Endodermal cell (in vitro differentiated cells): ENCODE measurements at regions not wholly inside any gene's neighbourhood (a gene's known extent, or its start where the extent isn't known, plus 50 kb on each side); places are given as distances from the start of the nearest gene placed in this dataset.

Source experiments
- DNase-seq: peaks from one replicate; pipeline ENCODE4 v3.0.0-alpha.2; 2017
- H3K27ac ChIP-seq: 2 replicates; pipeline ENCODE4 v1.5.1; 2013; ENCODE audit warnings: mild to moderate bottlenecking, low read depth, low read length, moderate library complexity
- H3K27me3 ChIP-seq: 2 replicates; pipeline ENCODE4 v1.6.1; 2013; ENCODE audit warnings: mild to moderate bottlenecking, low read length, moderate library complexity; ENCODE audit not compliant: insufficient read depth, control insufficient read depth, poor library complexity, severe bottlenecking
- H3K36me3 ChIP-seq: 2 replicates; pipeline ENCODE4 v1.7.0; 2013; ENCODE audit warnings: mild to moderate bottlenecking, low read length, moderate library complexity; ENCODE audit not compliant: control insufficient read depth, insufficient read depth
- H3K4me1 ChIP-seq: one replicate; pipeline ENCODE4 v1.7.0; 2013; ENCODE audit warnings: low read length; ENCODE audit not compliant: control insufficient read depth, insufficient read depth
- H3K4me3 ChIP-seq: 2 replicates; pipeline ENCODE4 v1.5.1; 2013; ENCODE audit warnings: mild to moderate bottlenecking, low read length, moderate library complexity
- H3K9ac ChIP-seq: 2 replicates; pipeline ENCODE4 v1.6.1; 2013; ENCODE audit warnings: mild to moderate bottlenecking, low read length, moderate library complexity; ENCODE audit not compliant: poor library complexity, severe bottlenecking; ENCODE audit errors: extremely low read depth
- H3K9me3 ChIP-seq: 2 replicates; pipeline ENCODE4 v1.6.1; 2013; ENCODE audit warnings: mild to moderate bottlenecking, low read length, moderate library complexity; ENCODE audit not compliant: control insufficient read depth
- H3K27ac Mint-ChIP-seq: 2 replicates; pipeline ENCODE4 v1.8.0; 2020; ENCODE audit warnings: mixed read lengths
- H3K27me3 Mint-ChIP-seq: 2 replicates; pipeline ENCODE4 v1.8.0; 2021; ENCODE audit warnings: mild to moderate bottlenecking, mixed read lengths; ENCODE audit not compliant: insufficient read depth
- H3K36me3 Mint-ChIP-seq: 2 replicates; pipeline ENCODE4 v1.8.0; 2020; ENCODE audit warnings: low read depth, mixed read lengths
- H3K4me1 Mint-ChIP-seq: 2 replicates; pipeline ENCODE4 v1.8.0; 2020; ENCODE audit warnings: mixed read lengths
- H3K4me3 Mint-ChIP-seq: 2 replicates; pipeline ENCODE4 v1.8.0; 2020; ENCODE audit warnings: mild to moderate bottlenecking, moderate library complexity, mixed read lengths
- H3K9me3 Mint-ChIP-seq: 2 replicates; pipeline ENCODE4 v1.8.0; 2020; ENCODE audit warnings: mild to moderate bottlenecking, mixed read lengths
- WGBS, 2 experiments: methylation state at CpG; one replicate each; pipeline versions ENCODE4 v1.1.5 to v1.1.7; 2013; ENCODE audit warnings: missing lambda C conversion rate in 2 of 2, mixed read lengths in 1 of 2; ENCODE audit not compliant: insufficient coverage in 1 of 2, insufficient read length in 1 of 2; 5-methylcytosine and 5-hydroxymethylcytosine counted together
- TF ChIP-seq, protein P1 (sequence below): fragments of 200-600 bp; sonication (generic); conservative IDR thresholded peaks from 2 replicates; pipeline ENCODE4 v1.5.0; 2021; ENCODE audit warnings: antibody characterized with exemption, mild to moderate bottlenecking

DNA sequence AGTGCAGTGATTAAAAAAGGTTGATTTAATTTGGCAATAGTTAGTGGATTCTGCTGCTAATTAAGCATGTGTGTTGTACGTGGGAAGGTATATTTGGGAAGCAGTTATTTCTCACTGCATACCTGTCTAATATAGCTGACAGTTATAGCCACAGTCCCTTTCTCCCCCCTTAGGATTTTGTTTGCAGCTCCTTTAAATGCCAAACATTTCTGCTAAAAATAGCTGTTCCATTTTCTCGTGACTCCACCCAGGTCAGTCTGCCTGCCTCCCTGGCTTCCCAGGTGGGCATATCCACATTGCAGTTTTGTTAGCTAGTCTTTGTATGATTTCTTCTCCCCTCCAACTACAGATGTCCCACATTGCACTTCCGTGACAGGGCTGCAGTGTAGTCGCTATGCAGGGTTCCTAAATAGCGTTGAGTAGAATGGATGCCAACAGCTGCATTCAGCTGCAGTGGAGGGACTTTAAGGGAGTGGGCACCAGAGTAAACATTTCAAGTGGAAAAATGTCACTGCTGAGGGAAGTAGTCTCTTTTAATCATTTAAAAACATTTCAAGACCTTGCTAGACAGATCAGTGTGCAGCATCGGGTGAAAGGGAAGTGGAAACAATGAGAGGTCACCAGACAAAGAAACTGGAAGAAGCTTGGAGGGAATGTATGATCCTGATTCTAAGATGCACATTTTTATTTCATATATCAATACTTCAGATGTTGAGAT is 326.3 kb downstream of the RAPGEF2 start:
- Histone ChIP-seq H3K9me3 (no peaks in the 10 kb centered on the region), H3K9ac (no peak overlapping the region), H3K4me1 (peaks cover 4% of the 10 kb centered on the region), H3K36me3 (no peaks in the 10 kb centered on the region), H3K27me3 (no peaks in the 10 kb centered on the region), H3K27ac (no peak overlapping the region), H3K4me3 (no peak overlapping the region)
- no peak for DNase-seq
- Mint-ChIP-seq H3K27me3 (no peaks in the 10 kb centered on the region), H3K36me3 (no peaks in the 10 kb centered on the region), H3K4me1 (no peaks in the 10 kb centered on the region), H3K27ac (no peak overlapping the region), H3K9me3 (no peaks in the 10 kb centered on the region), H3K4me3 (no peak overlapping the region)
- 78 to 100% methylated on average over 4 to 6 of the region's 6 CpGs for WGBS, 2 experiments
- TF ChIP-seq, protein P1, sequence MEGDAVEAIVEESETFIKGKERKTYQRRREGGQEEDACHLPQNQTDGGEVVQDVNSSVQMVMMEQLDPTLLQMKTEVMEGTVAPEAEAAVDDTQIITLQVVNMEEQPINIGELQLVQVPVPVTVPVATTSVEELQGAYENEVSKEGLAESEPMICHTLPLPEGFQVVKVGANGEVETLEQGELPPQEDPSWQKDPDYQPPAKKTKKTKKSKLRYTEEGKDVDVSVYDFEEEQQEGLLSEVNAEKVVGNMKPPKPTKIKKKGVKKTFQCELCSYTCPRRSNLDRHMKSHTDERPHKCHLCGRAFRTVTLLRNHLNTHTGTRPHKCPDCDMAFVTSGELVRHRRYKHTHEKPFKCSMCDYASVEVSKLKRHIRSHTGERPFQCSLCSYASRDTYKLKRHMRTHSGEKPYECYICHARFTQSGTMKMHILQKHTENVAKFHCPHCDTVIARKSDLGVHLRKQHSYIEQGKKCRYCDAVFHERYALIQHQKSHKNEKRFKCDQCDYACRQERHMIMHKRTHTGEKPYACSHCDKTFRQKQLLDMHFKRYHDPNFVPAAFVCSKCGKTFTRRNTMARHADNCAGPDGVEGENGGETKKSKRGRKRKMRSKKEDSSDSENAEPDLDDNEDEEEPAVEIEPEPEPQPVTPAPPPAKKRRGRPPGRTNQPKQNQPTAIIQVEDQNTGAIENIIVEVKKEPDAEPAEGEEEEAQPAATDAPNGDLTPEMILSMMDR, result no peak

DNA sequence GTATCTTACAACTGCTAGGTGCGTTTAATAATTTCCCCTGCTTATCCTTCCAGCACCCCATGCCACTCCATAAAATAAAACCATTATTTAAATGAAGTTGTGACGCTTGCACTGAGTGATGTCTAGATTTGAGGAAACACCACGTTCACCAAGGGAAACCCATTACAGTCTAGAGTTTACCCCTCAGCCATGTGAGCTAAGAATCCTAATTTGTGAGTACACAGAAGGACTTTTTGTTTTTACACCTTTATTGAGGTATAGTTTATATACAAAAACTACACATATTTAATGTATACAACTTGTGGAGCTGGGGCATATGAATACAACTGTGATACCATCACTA is 326.8 kb downstream of the RAPGEF2 start:
- 87 to 100% methylated on average over 2 to 3 of the region's 3 CpGs for WGBS, 2 experiments
- Mint-ChIP-seq H3K36me3 (no peaks in the 10 kb centered on the region), H3K27me3 (no peaks in the 10 kb centered on the region), H3K27ac (no peak overlapping the region), H3K9me3 (no peaks in the 10 kb centered on the region), H3K4me1 (no peaks in the 10 kb centered on the region), H3K4me3 (no peak overlapping the region)
- H3K9ac ChIP-seq, result no peak overlapping the region
- H3K27me3 ChIP-seq, result no peaks in the 10 kb centered on the region
- no peak for DNase-seq
- no peak overlapping the region for H3K27ac ChIP-seq
- no peak overlapping the region for H3K4me3 ChIP-seq
- TF ChIP-seq, protein P1, result no peak
- H3K9me3 ChIP-seq, result no peaks in the 10 kb centered on the region
- no peaks in the 10 kb centered on the region for H3K36me3 ChIP-seq
- H3K4me1 ChIP-seq, result peaks cover 4% of the 10 kb centered on the region

DNA sequence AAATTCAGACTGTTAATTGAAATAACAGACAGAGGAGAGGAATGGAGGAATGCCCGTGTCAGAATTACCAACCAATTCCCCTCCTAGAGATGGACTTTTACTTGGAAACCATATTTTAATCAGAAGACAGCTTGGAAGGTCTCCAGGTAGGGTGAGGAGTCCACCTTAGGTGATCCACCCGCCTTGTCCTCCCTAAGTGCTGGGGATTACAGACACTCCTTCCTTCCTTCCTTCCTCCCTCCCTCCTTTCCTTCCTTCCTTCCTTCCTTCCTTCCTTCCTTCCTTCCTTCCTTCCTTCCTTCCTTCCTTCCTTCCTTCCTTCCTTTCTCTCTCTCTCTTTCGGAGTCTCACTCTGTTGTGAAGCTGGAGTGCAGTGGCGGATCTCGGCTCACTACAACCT is 328.0 kb downstream of the RAPGEF2 start:
- Histone ChIP-seq H3K27ac (no peak overlapping the region), H3K9ac (no peak overlapping the region), H3K36me3 (no peaks in the 10 kb centered on the region), H3K4me3 (no peak overlapping the region), H3K4me1 (no peaks in the 10 kb centered on the region), H3K9me3 (no peaks in the 10 kb centered on the region), H3K27me3 (no peaks in the 10 kb centered on the region)
- no peaks in the 10 kb centered on the region for H3K27me3 Mint-ChIP-seq
- no peak overlapping the region for H3K4me3 Mint-ChIP-seq
- H3K9me3 Mint-ChIP-seq, result no peaks in the 10 kb centered on the region
- 85 to 99% methylated on average over 2 to 5 of the region's 5 CpGs for WGBS, 2 experiments
- H3K27ac Mint-ChIP-seq, result no peak overlapping the region
- no peaks in the 10 kb centered on the region for H3K4me1 Mint-ChIP-seq
- DNase-seq, result no peak
- H3K36me3 Mint-ChIP-seq, result no peaks in the 10 kb centered on the region
- TF ChIP-seq, protein P1, result no peak
